ENCODE measurements at regions not wholly inside any gene's neighbourhood (a gene's known extent, or its start where the extent isn't known, plus 50 kb on each side); places are given as distances from the start of the nearest gene placed in this dataset.

- FAIRE-seq (no peak), DNase-seq (ENCODE audit: insufficient read length, low spot score) (no peak)
These were observed 343.1 kb downstream of the FSCB start for GRCh38 chr14:44163946-44164345.

- no peak for FAIRE-seq
- no peak for DNase-seq (ENCODE audit: insufficient read length, low spot score)
These were observed 344.9 kb downstream of the FSCB start for GRCh38 chr14:44162197-44162596.

- no peak for FAIRE-seq
- DNase-seq (ENCODE audit: insufficient read length, low spot score): no peak
These were observed 352.2 kb downstream of the FSCB start for GRCh38 chr14:44154874-44155273.

- DNase-seq (ENCODE audit: insufficient read length, low spot score): no peak
- no peak for FAIRE-seq
These were observed 352.6 kb downstream of the FSCB start for GRCh38 chr14:44154446-44154845.

- no peak for FAIRE-seq
These were observed 355.8 kb downstream of the FSCB start for GRCh38 chr14:44151130-44151820.

GRCh38 chr14:44149597-44149996 is 357.5 kb downstream of the FSCB start:
- no peak for DNase-seq (ENCODE audit: insufficient read length, low spot score)
- no peak for FAIRE-seq

More at GRCh38 chr14:44151130-44151820, 355.8 kb downstream of the FSCB start:
- no peak for DNase-seq (ENCODE audit: insufficient read length, low spot score)

- no peak for FAIRE-seq
- DNase-seq (ENCODE audit: insufficient read length, low spot score): no peak
These were observed 365.1 kb downstream of the FSCB start for GRCh38 chr14:44142006-44142405.

- FAIRE-seq (no peak), DNase-seq (ENCODE audit: insufficient read length, low spot score) (no peak)
These were observed 371.1 kb downstream of the FSCB start for GRCh38 chr14:44135972-44136371.

GRCh38 chr14:44131861-44132260 is 375.2 kb downstream of the FSCB start:
- no peak for FAIRE-seq
- DNase-seq (ENCODE audit: insufficient read length, low spot score): no peak

GRCh38 chr14:44113769-44114730 is 393.0 kb downstream of the FSCB start:
- DNase-seq (ENCODE audit: insufficient read length, low spot score): no peak
- no peak for FAIRE-seq

GRCh38 chr14:44112774-44113460 is 394.2 kb downstream of the FSCB start:
- DNase-seq (ENCODE audit: insufficient read length, low spot score) (no peak), FAIRE-seq (no peak)

GRCh38 chr14:44109036-44109435 is 398.0 kb downstream of the FSCB start:
- FAIRE-seq (no peak), DNase-seq (ENCODE audit: insufficient read length, low spot score) (no peak)

- FAIRE-seq (no peak), DNase-seq (ENCODE audit: insufficient read length, low spot score) (no peak)
These were observed 398.5 kb downstream of the FSCB start for GRCh38 chr14:44108601-44109000.

GRCh38 chr14:44107156-44107555 is 399.9 kb downstream of the FSCB start:
- FAIRE-seq (no peak), DNase-seq (ENCODE audit: insufficient read length, low spot score) (no peak)

GRCh38 chr14:44099743-44100488 is 407.2 kb downstream of the FSCB start:
- DNase-seq (ENCODE audit: insufficient read length, low spot score): no peak
- no peak for FAIRE-seq

GRCh38 chr14:44081146-44081545 is 425.9 kb downstream of the FSCB start:
- DNase-seq (ENCODE audit: insufficient read length, low spot score) (no peak), FAIRE-seq (no peak)

- FAIRE-seq: no peak
- DNase-seq (ENCODE audit: insufficient read length, low spot score): no peak
These were observed 437.0 kb downstream of the FSCB start for GRCh38 chr14:44070046-44070445.

- no peak for FAIRE-seq
- DNase-seq (ENCODE audit: insufficient read length, low spot score): no peak
These were observed 453.7 kb downstream of the FSCB start for GRCh38 chr14:44053422-44053821.

- no peak for FAIRE-seq
These were observed 465.4 kb downstream of the FSCB start for GRCh38 chr14:44041700-44042099.

GRCh38 chr14:44040561-44040960 is 466.5 kb downstream of the FSCB start:
- DNase-seq (ENCODE audit: insufficient read length, low spot score) (no peak), FAIRE-seq (no peak)

More at GRCh38 chr14:44041700-44042099, 465.4 kb downstream of the FSCB start:
- no peak for DNase-seq (ENCODE audit: insufficient read length, low spot score)

- FAIRE-seq: no peak
- DNase-seq (ENCODE audit: insufficient read length, low spot score): no peak
These were observed 470.8 kb downstream of the FSCB start for GRCh38 chr14:44036248-44036647.

Data from GM19239 (cell line).